K562 (cell line): ENCODE measurements at regions not wholly inside any gene's neighbourhood (a gene's known extent, or its start where the extent isn't known, plus 50 kb on each side); places are given as distances from the start of the nearest gene placed in this dataset.
A peak's percentile ranks its signal among the peaks of the same experiment; 100 is the strongest.

Experiments used
- C11orf30 ChIP-seq: fragments of 450-650 bp; IDR thresholded peaks from 2 replicates; pipeline ENCODE4 v1.6.1; 2016; ENCODE audit warnings: low read depth, mild to moderate bottlenecking
- CBX3 ChIP-seq, 2 experiments: IDR thresholded peaks; 1 replicate in 1 of 2; 2 replicates in 1 of 2; pipeline ENCODE4 v1.6.1; 2012; ENCODE audit warnings: inconsistent platforms in 2 of 2, low read length in 2 of 2, borderline replicate concordance in 1 of 2, control low read depth in 1 of 2
- CGGBP1 ChIP-seq: fragments of 250-450 bp; sonication (Bioruptor Pico); IDR thresholded peaks from 2 replicates; pipeline ENCODE4 v1.9.0; 2021; ENCODE audit warnings: mild to moderate bottlenecking
- EP300 ChIP-seq: IDR thresholded peaks from 2 replicates; pipeline ENCODE4 v1.6.1; 2012; ENCODE audit warnings: low read length, improper control_type of control experiment
- ID3 ChIP-seq, 2 experiments: fragments of 250-450 bp in 1 of 2; fragments of 450-650 bp in 1 of 2; sonication (Bioruptor Pico) in 1 of 2; IDR thresholded peaks; 2 replicates each; pipeline versions ENCODE4 v1.6.1 to v1.8.0; 2016 to 2021; ENCODE audit warnings: mild to moderate bottlenecking in 2 of 2, moderate library complexity in 2 of 2, missing compliant biosample characterization in 1 of 2, missing genetic modification characterization in 1 of 2
- ILK ChIP-seq: fragments of 450-650 bp; IDR thresholded peaks from 2 replicates; pipeline ENCODE4 v1.6.1; 2016; ENCODE audit warnings: missing genetic modification characterization, low read depth, mild to moderate bottlenecking, missing compliant biosample characterization, moderate library complexity, borderline replicate concordance
- MTA3 ChIP-seq: fragments of 450-650 bp; formaldehyde crosslinking; IDR thresholded peaks from 2 replicates; pipeline ENCODE4 v1.6.1; 2017; ENCODE audit warnings: mild to moderate bottlenecking, borderline replicate concordance
- NR2C1 ChIP-seq, 2 experiments: fragments of 450-650 bp; IDR thresholded peaks; 2 replicates each; pipeline ENCODE4 v1.6.1; 2017; ENCODE audit warnings: mild to moderate bottlenecking in 2 of 2, antibody characterized with exemption in 1 of 2, inconsistent platforms in 1 of 2, missing compliant biosample characterization in 1 of 2, missing genetic modification characterization in 1 of 2
- REST ChIP-seq, 2 experiments: fragments of 450-650 bp; formaldehyde crosslinking in 1 of 2; IDR thresholded peaks; 2 replicates each; pipeline versions ENCODE4 v1.4.0 to v1.6.1; 2014 to 2020; ENCODE audit warnings: mild to moderate bottlenecking in 2 of 2, borderline replicate concordance in 1 of 2, low read depth in 1 of 2
- SMAD4 ChIP-seq: fragments of 250-450 bp; sonication (Bioruptor Pico); conservative IDR thresholded peaks from 2 replicates; pipeline ENCODE4 v1.8.0; 2021; ENCODE audit warnings: inconsistent platforms, mild to moderate bottlenecking, moderate library complexity
- SMARCE1 ChIP-seq: fragments of 450-650 bp; IDR thresholded peaks from 2 replicates; pipeline ENCODE4 v1.7.1; 2016; ENCODE audit warnings: mild to moderate bottlenecking
- STAT5B ChIP-seq: fragments of 250-450 bp; sonication (Bioruptor Pico); IDR thresholded peaks from 2 replicates; pipeline ENCODE4 v1.8.0; 2021; ENCODE audit warnings: mild to moderate bottlenecking, inconsistent platforms
- SUPT5H ChIP-seq: fragments of 450-650 bp; IDR thresholded peaks from 2 replicates; pipeline ENCODE4 v1.6.1; 2016
- THAP7 ChIP-seq: fragments of 250-450 bp; sonication (Bioruptor Pico); IDR thresholded peaks from 2 replicates; pipeline ENCODE4 v1.5.0; 2021
- USF2 ChIP-seq: sonication (generic); formaldehyde crosslinking; IDR thresholded peaks from 2 replicates; pipeline ENCODE4 v1.5.0; 2020; ENCODE audit warnings: missing genetic modification reagents
- ZFP36 ChIP-seq: fragments of 150-350 bp; IDR thresholded peaks from 2 replicates; pipeline ENCODE4 v1.6.1; 2018; ENCODE audit warnings: low read length, low read depth; ENCODE audit not compliant: partially characterized antibody
- ZNF707 ChIP-seq: fragments of 250-450 bp; sonication (Bioruptor Pico); conservative IDR thresholded peaks from 2 replicates; pipeline ENCODE4 v1.8.0; 2022; ENCODE audit warnings: inconsistent platforms, mild to moderate bottlenecking, moderate library complexity

- TF ChIP-seq EP300 (peak; percentile 28; the same call in 1 of the 2 replicates), ZNF707 (CRISPR knock-in tag) (no peak), ILK (no peak), SUPT5H (no peak), THAP7 (no peak), STAT5B (CRISPR knock-in tag) (no peak), C11orf30 (peak; percentile 60), USF2 (CRISPR knock-in tag) (peak; percentile 48), ID3 (CRISPR knock-in tag; IDR thresholded peaks at IDR 0.05) (no peak), ID3 (tag; IDR thresholded peaks at IDR 0.05) (no peak), REST (IDR thresholded peaks at IDR 0.05; ENCODE audit: borderline replicate concordance) (peak; percentile 14; the same call in 1 of the 2 replicates), REST (CRISPR knock-in tag; IDR thresholded peaks at IDR 0.05; ENCODE audit: low read depth) (no peak), CGGBP1 (CRISPR knock-in tag) (no peak), MTA3 (no peak), SMAD4 (peak; percentile 40; the same call in 1 of the 2 replicates), SMARCE1 (peak; percentile 44; the same call in 1 of the 2 replicates), ZFP36 (peak; percentile 27), NR2C1 (IDR thresholded peaks at IDR 0.05) (no peak), NR2C1 (tag; IDR thresholded peaks at IDR 0.05) (0 out of 2 replicates have a peak, but pooled peaks have one; percentile 17), CBX3 (IDR thresholded peaks at IDR 0.05; ENCODE audit: borderline replicate concordance in 1 of 2, low read length in 2 of 2) (no peak)
Measured at GRCh38 chr1:221886743-221887414, 145.0 kb upstream of the DUSP10 start (continued).
